Nephron (organoid): ENCODE measurements at regions not wholly inside any gene's neighbourhood (a gene's known extent, or its start where the extent isn't known, plus 50 kb on each side); places are given as distances from the start of the nearest gene placed in this dataset.

Source experiments
- H3K27ac Mint-ChIP-seq, 3 experiments: 2 replicates each; pipeline ENCODE4 v1.8.0; 2020; ENCODE audit warnings: mixed read lengths in 3 of 3, mild to moderate bottlenecking in 2 of 3, moderate library complexity in 1 of 3
- H3K27me3 Mint-ChIP-seq: 2 replicates; pipeline ENCODE4 v1.8.0; 2021; ENCODE audit warnings: low read depth, mild to moderate bottlenecking, moderate library complexity, mixed read lengths
- H3K36me3 Mint-ChIP-seq: 2 replicates; pipeline ENCODE4 v1.8.0; 2020; ENCODE audit warnings: low read depth, mixed read lengths
- H3K4me1 Mint-ChIP-seq: 2 replicates; pipeline ENCODE4 v1.8.0; 2020; ENCODE audit warnings: mixed read lengths
- H3K4me3 Mint-ChIP-seq, 3 experiments: 2 replicates each; pipeline ENCODE4 v1.8.0; 2020; ENCODE audit warnings: mild to moderate bottlenecking in 3 of 3, mixed read lengths in 3 of 3, moderate library complexity in 2 of 3
- H3K9me3 Mint-ChIP-seq: 2 replicates; pipeline ENCODE4 v1.8.0; 2020; ENCODE audit warnings: mixed read lengths
- CTCF ChIP-seq, 3 experiments: fragments of 200-600 bp; sonication (generic); IDR thresholded peaks; one replicate each; pipeline ENCODE4 v1.5.0; 2021; ENCODE audit warnings: antibody characterized with exemption in 3 of 3; ENCODE audit not compliant: unreplicated experiment in 3 of 3

GRCh38 chr4:79472036-79472435 lies 64.0 kb upstream of the GK2 start:
- Mint-ChIP-seq H3K9me3 (no peaks in the 10 kb centered on the region), H3K36me3 (no peaks in the 10 kb centered on the region), H3K4me1 (no peaks in the 10 kb centered on the region), H3K27me3 (no peaks in the 10 kb centered on the region), H3K4me3 (no peak overlapping the region), H3K27ac (no peak overlapping the region)
- TF ChIP-seq CTCF (IDR thresholded peaks at IDR 0.05; ENCODE audit: unreplicated experiment in 3 of 3): no peak

- no peak overlapping the region for H3K27ac Mint-ChIP-seq
- no peaks in the 10 kb centered on the region for H3K27me3 Mint-ChIP-seq
- H3K9me3 Mint-ChIP-seq: no peaks in the 10 kb centered on the region
- no peaks in the 10 kb centered on the region for H3K4me1 Mint-ChIP-seq
- TF ChIP-seq CTCF (IDR thresholded peaks at IDR 0.05; ENCODE audit: unreplicated experiment in 3 of 3): no peak
- no peaks in the 10 kb centered on the region for H3K36me3 Mint-ChIP-seq
- H3K4me3 Mint-ChIP-seq: no peak overlapping the region
These were observed 63.3 kb upstream of the GK2 start for GRCh38 chr4:79471309-79471708.

GRCh38 chr4:79467246-79467932 lies 59.4 kb upstream of the GK2 start:
- H3K36me3 Mint-ChIP-seq: no peaks in the 10 kb centered on the region
- H3K4me3 Mint-ChIP-seq: no peak overlapping the region
- no peaks in the 10 kb centered on the region for H3K27me3 Mint-ChIP-seq
- no peak for TF ChIP-seq CTCF (IDR thresholded peaks at IDR 0.05; ENCODE audit: unreplicated experiment in 3 of 3)
- no peak overlapping the region for H3K27ac Mint-ChIP-seq
- peaks cover under 1% of the 10 kb centered on the region for H3K4me1 Mint-ChIP-seq
- peaks cover 3% of the 10 kb centered on the region for H3K9me3 Mint-ChIP-seq

GRCh38 chr4:79466621-79467020 lies 58.6 kb upstream of the GK2 start:
- Mint-ChIP-seq H3K4me3 (no peak overlapping the region), H3K9me3 (peaks cover 3% of the 10 kb centered on the region), H3K27me3 (no peaks in the 10 kb centered on the region), H3K4me1 (peaks cover 8% of the 10 kb centered on the region), H3K36me3 (no peaks in the 10 kb centered on the region), H3K27ac (no peak overlapping the region)
- no peak for TF ChIP-seq CTCF (IDR thresholded peaks at IDR 0.05; ENCODE audit: unreplicated experiment in 3 of 3)
